WERI-Rb-1 (cell line): ENCODE measurements at regions not wholly inside any gene's neighbourhood (a gene's known extent, or its start where the extent isn't known, plus 50 kb on each side); places are given as distances from the start of the nearest gene placed in this dataset.

ENCODE experiments used
- DNase-seq: peaks from one replicate; pipeline ENCODE4 v3.0.0-alpha.2; 2020
- H3K27ac ChIP-seq: fragments of 250-450 bp; sonication (Bioruptor Pico); 2 replicates; pipeline ENCODE4 v1.5.1; 2020; ENCODE audit warnings: mild to moderate bottlenecking, moderate library complexity
- H3K27me3 ChIP-seq: fragments of 250-450 bp; sonication (Bioruptor Pico); 2 replicates; pipeline ENCODE4 v1.5.1; 2021; ENCODE audit warnings: mild to moderate bottlenecking, low read depth, moderate library complexity; ENCODE audit not compliant: insufficient read depth, severe bottlenecking
- H3K36me3 ChIP-seq: fragments of 250-450 bp; sonication (Bioruptor Pico); 2 replicates; pipeline ENCODE4 v1.5.1; 2020; ENCODE audit warnings: mild to moderate bottlenecking, moderate library complexity
- H3K4me3 ChIP-seq: 2 replicates; pipeline ENCODE4 v1.5.1; 2011; ENCODE audit warnings: low read depth, mild to moderate bottlenecking, control low read depth, low read length
- H3K9me3 ChIP-seq: fragments of 250-450 bp; sonication (Bioruptor Pico); 2 replicates; pipeline ENCODE4 v1.5.1; 2021; ENCODE audit warnings: mild to moderate bottlenecking, moderate library complexity; ENCODE audit not compliant: severe bottlenecking
- TF ChIP-seq, protein P1 (sequence below): IDR thresholded peaks from 2 replicates; pipeline ENCODE4 v1.5.1; 2011; ENCODE audit warnings: low read depth, mild to moderate bottlenecking, control low read depth, inconsistent platforms, low read length

DNA sequence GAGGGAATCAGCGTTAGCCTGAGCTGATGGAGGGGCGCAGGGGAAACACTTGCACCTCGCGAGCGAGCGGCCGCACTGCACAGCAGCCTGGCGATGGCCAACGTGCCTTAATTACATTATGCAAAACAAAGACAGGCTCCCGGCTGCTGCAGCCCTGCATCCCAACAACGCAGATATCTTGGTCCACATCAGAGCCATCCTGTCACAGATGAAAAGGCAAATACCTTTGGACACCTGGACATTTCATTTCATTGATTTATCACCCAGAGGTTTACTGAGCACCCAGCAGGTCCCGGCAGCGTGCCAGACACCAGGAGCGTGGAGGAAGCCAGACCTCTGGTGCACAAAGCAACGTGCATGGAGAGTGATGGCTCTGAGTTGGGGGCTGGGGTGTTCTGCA lies 843.0 kb downstream of the TBC1D22A start:
- TF ChIP-seq, protein P1, sequence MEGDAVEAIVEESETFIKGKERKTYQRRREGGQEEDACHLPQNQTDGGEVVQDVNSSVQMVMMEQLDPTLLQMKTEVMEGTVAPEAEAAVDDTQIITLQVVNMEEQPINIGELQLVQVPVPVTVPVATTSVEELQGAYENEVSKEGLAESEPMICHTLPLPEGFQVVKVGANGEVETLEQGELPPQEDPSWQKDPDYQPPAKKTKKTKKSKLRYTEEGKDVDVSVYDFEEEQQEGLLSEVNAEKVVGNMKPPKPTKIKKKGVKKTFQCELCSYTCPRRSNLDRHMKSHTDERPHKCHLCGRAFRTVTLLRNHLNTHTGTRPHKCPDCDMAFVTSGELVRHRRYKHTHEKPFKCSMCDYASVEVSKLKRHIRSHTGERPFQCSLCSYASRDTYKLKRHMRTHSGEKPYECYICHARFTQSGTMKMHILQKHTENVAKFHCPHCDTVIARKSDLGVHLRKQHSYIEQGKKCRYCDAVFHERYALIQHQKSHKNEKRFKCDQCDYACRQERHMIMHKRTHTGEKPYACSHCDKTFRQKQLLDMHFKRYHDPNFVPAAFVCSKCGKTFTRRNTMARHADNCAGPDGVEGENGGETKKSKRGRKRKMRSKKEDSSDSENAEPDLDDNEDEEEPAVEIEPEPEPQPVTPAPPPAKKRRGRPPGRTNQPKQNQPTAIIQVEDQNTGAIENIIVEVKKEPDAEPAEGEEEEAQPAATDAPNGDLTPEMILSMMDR, result no peak
- Histone ChIP-seq H3K27ac (no peak overlapping the region), H3K4me3 (no peak overlapping the region), H3K36me3 (no peaks in the 10 kb centered on the region), H3K27me3 (no peaks in the 10 kb centered on the region), H3K9me3 (no peaks in the 10 kb centered on the region)
- no peak for DNase-seq

DNA sequence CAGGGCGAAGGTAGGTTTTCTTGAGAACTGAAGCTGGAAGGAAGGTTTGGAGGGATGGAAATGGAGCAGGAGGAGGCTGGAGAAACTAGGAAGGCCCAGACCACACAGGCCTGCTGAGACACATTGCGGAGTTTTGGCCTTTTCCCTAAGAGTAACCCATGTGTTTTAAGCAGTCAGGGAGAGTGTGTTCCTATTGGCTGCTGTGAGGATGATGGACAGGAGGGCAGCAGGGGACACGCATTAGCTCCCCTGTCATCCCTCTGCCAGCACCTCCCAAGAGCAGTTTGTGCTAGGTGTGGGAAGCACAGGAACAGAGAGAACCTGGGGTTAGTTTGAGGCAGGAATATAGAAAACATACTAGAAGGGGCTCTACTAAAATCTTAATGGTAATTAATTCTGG lies 842.1 kb downstream of the TBC1D22A start:
- DNase-seq, result no peak
- TF ChIP-seq, protein P1, result no peak
- Histone ChIP-seq H3K36me3 (no peaks in the 10 kb centered on the region), H3K27me3 (no peaks in the 10 kb centered on the region), H3K4me3 (no peak overlapping the region), H3K27ac (no peak overlapping the region), H3K9me3 (no peaks in the 10 kb centered on the region)

DNA sequence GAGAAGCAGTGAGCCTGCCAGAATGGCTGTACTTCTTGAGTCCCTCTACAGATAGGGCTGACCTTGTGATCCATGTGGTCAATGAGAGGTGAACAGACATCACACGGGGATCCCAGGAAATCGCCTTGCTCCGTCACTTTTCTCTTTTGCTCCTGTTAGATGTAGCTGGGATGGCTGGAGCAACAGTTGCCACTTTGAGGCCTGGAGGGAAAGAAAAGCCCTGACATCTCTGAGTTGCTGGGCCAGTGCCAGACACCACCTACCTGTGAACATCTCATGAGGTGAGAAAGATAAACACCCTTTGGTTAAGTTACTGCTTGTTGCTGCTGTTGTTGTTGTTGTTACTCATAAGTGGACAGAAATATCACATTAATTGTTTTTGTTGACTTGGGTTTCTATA lies 840.3 kb downstream of the TBC1D22A start:
- no peak overlapping the region for H3K27ac ChIP-seq
- H3K27me3 ChIP-seq, result no peaks in the 10 kb centered on the region
- DNase-seq, result no peak
- no peak overlapping the region for H3K4me3 ChIP-seq
- H3K9me3 ChIP-seq, result no peaks in the 10 kb centered on the region
- H3K36me3 ChIP-seq, result no peaks in the 10 kb centered on the region
- TF ChIP-seq, protein P1, result no peak

DNA sequence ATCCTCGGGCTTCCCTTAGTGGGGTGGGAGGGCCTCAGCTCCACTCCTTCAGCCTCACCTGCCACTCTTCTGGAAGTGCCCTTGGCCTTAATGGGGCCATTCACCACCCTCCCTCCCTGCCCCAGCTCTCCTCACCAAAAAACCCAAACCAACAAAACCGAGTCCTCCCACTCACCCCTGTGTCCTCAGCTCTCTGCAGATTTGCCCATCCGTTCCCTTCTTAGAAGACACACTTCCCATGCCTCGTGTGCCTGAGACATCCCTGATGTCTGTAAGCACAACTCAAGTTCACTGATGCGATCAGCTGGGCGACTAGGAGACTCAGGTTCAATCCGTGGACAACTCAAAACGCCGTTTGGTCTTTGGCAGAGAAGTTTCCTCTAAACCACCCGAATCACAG lies 839.2 kb downstream of the TBC1D22A start:
- no peak overlapping the region for H3K4me3 ChIP-seq
- no peaks in the 10 kb centered on the region for H3K9me3 ChIP-seq
- no peak overlapping the region for H3K27ac ChIP-seq
- TF ChIP-seq, protein P1, result no peak
- no peaks in the 10 kb centered on the region for H3K36me3 ChIP-seq
- DNase-seq, result no peak
- H3K27me3 ChIP-seq, result no peaks in the 10 kb centered on the region

DNA sequence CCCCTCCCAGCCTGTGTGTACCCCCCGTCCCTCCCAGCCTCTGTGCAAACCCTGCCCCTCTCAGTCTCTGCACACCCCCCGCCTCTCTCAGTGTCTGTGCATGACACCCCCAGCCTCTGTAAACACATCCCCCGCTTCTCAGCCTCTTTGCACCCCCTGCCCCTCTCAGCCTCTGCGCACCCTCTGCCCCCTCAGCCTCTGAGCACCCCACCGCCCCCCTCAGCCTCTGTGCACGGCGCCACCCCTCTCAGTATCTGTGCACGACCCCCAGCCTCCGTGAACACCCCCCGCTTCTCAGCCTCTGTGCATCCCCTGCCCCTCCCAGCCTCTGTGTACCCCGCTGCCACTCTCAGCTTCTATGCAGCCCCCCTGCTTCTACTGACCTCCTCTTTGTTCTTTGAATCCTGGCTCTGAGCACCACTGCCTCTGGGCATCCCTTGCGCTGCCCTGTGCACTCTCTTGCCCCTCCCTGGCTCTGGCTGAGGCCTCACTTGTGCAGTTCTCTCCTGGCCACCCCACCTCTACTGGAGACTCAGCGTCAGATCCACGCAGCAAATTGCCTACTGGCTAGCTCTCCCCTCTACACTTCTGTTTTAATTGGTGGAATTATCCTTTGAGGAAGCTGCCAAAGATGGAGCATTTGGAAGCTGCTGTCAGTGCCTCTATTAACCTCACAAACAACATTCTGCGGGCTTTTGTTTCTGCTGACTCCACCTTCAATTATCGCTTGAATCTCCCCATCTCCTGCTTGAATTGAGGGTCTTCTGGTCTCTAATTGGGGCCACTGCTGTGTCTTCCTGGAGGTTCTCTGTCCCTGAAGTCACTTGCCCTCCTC lies 838.6 kb downstream of the TBC1D22A start:
- DNase-seq, result no peak
- H3K27ac ChIP-seq, result no peak overlapping the region
- no peaks in the 10 kb centered on the region for H3K9me3 ChIP-seq
- H3K36me3 ChIP-seq, result no peaks in the 10 kb centered on the region
- H3K27me3 ChIP-seq, result no peaks in the 10 kb centered on the region
- H3K4me3 ChIP-seq, result no peak overlapping the region
- TF ChIP-seq, protein P1, result no peak

DNA sequence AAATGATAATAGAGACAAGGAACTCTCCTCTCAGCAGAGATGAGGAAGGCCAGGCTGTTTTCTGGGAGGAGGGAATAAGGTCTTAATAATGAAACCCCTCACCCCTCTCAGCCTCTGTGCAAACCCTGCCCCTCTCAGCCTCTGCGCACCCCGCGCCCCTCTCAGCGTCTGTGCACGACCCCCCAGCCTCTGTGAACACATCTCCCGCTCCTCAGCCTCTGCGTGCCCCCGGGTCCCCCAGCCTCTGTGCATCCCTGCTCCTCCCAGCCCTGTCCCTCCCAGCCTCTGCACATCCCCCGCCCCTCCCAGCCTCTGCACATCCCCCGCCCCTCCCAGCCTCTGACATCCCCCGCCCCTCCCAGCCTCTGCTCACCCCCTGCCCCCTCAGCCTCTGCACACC lies 837.8 kb downstream of the TBC1D22A start:
- TF ChIP-seq, protein P1, result no peak
- no peak overlapping the region for H3K27ac ChIP-seq
- H3K4me3 ChIP-seq, result no peak overlapping the region
- no peaks in the 10 kb centered on the region for H3K27me3 ChIP-seq
- H3K36me3 ChIP-seq, result no peaks in the 10 kb centered on the region
- no peak for DNase-seq
- H3K9me3 ChIP-seq, result no peaks in the 10 kb centered on the region
